ENCODE measurements at regions not wholly inside any gene's neighbourhood (a gene's known extent, or its start where the extent isn't known, plus 50 kb on each side); places are given as distances from the start of the nearest gene placed in this dataset.
A peak's percentile ranks its signal among the peaks of the same experiment; 100 is the strongest.
"Not testable (repeated sequence)": the region's sequence is repeated elsewhere in the genome, so short reads cannot be mapped to it uniquely, and the experiment has no call there.

GRCh38 chr16:27640277-27640600 is 90.3 kb downstream of the KATNIP start:
- Mint-ChIP-seq H3K36me3 (ENCODE audit: low read depth) (no peaks in the 10 kb centered on the region), H3K27me3 (ENCODE audit: low read depth) (no peaks in the 10 kb centered on the region), H3K4me3 (no peak overlapping the region)

GRCh38 chr16:27641260-27641659 is 91.3 kb downstream of the KATNIP start:
- no peak for DNase-seq (ENCODE audit: low read depth, low spot score)
- H3K4me1 Mint-ChIP-seq = peaks cover 11% of the 10 kb centered on the region
- no peak for TF ChIP-seq CTCF (conservative IDR thresholded peaks at IDR 0.05)
- H3K27ac Mint-ChIP-seq (ENCODE audit: unreplicated experiment) = no peak overlapping the region
- no peak overlapping the region for H3K4me3 Mint-ChIP-seq
- no peaks in the 10 kb centered on the region for H3K27me3 Mint-ChIP-seq (ENCODE audit: low read depth)
- no peaks in the 10 kb centered on the region for H3K9me3 Mint-ChIP-seq
- no peaks in the 10 kb centered on the region for H3K36me3 Mint-ChIP-seq (ENCODE audit: low read depth)

More at GRCh38 chr16:27640277-27640600, 90.3 kb downstream of the KATNIP start:
- Mint-ChIP-seq H3K4me1 (peaks cover 11% of the 10 kb centered on the region), H3K9me3 (no peaks in the 10 kb centered on the region), H3K27ac (ENCODE audit: unreplicated experiment) (no peak overlapping the region)
- TF ChIP-seq CTCF (conservative IDR thresholded peaks at IDR 0.05) = no peak
- no peak for DNase-seq (ENCODE audit: low read depth, low spot score)

- H3K4me3 Mint-ChIP-seq; H3K27ac Mint-ChIP-seq (ENCODE audit: unreplicated experiment); DNase-seq (ENCODE audit: low read depth, low spot score); H3K36me3 Mint-ChIP-seq (ENCODE audit: low read depth); H3K27me3 Mint-ChIP-seq (ENCODE audit: low read depth); H3K9me3 Mint-ChIP-seq; H3K4me1 Mint-ChIP-seq: not testable (repeated sequence)
Observed at GRCh38 chr16:27641734-27642415, 91.9 kb downstream of the KATNIP start.

- Mint-ChIP-seq H3K27ac (ENCODE audit: unreplicated experiment) (no peak overlapping the region), H3K9me3 (no peaks in the 10 kb centered on the region), H3K4me3 (no peak overlapping the region), H3K36me3 (ENCODE audit: low read depth) (no peaks in the 10 kb centered on the region), H3K27me3 (ENCODE audit: low read depth) (no peaks in the 10 kb centered on the region), H3K4me1 (peaks cover 6% of the 10 kb centered on the region)
- peak; percentile 42 for TF ChIP-seq CTCF (conservative IDR thresholded peaks at IDR 0.05)
- no peak for DNase-seq (ENCODE audit: low read depth, low spot score)
Observed at GRCh38 chr16:27642756-27643155, 92.8 kb downstream of the KATNIP start.

GRCh38 chr16:27644165-27644564 is 94.2 kb downstream of the KATNIP start:
- no peak overlapping the region for H3K27ac Mint-ChIP-seq (ENCODE audit: unreplicated experiment)
- H3K27me3 Mint-ChIP-seq (ENCODE audit: low read depth) = no peaks in the 10 kb centered on the region
- no peak overlapping the region for H3K4me3 Mint-ChIP-seq
- peaks cover 6% of the 10 kb centered on the region for H3K4me1 Mint-ChIP-seq
- no peaks in the 10 kb centered on the region for H3K36me3 Mint-ChIP-seq (ENCODE audit: low read depth)
- TF ChIP-seq CTCF (conservative IDR thresholded peaks at IDR 0.05) = no peak
- no peaks in the 10 kb centered on the region for H3K9me3 Mint-ChIP-seq
- no peak for DNase-seq (ENCODE audit: low read depth, low spot score)

GRCh38 chr16:27645396-27645795 is 95.5 kb downstream of the KATNIP start:
- TF ChIP-seq CTCF (conservative IDR thresholded peaks at IDR 0.05) = no peak
- Mint-ChIP-seq H3K27ac (ENCODE audit: unreplicated experiment) (no peak overlapping the region), H3K4me3 (no peak overlapping the region), H3K4me1 (no peaks in the 10 kb centered on the region), H3K36me3 (ENCODE audit: low read depth) (no peaks in the 10 kb centered on the region), H3K27me3 (ENCODE audit: low read depth) (no peaks in the 10 kb centered on the region), H3K9me3 (no peaks in the 10 kb centered on the region)
- DNase-seq (ENCODE audit: low read depth, low spot score) = no peak

Measured in neural crest cell (in vitro differentiated cells).